ENCODE measurements at regions not wholly inside any gene's neighbourhood (a gene's known extent, or its start where the extent isn't known, plus 50 kb on each side); places are given as distances from the start of the nearest gene placed in this dataset.

GRCh38 chr10:121679916-121680315 is 81.7 kb upstream of the FGFR2 start:
- no peaks in the 10 kb centered on the region for H3K79me1 ChIP-seq (ENCODE audit: low read depth in 1 of 2, low read length in 2 of 2)
- H3K9ac ChIP-seq (ENCODE audit: low read depth, low read length) = no peak overlapping the region
- no peak overlapping the region for H3K23ac ChIP-seq (ENCODE audit: low read depth, low read length)
- in situ Hi-C loops (cut with MboI; ENCODE audit: low sequenced_read_pairs) = no loop called here
- TF ChIP-seq, protein P1, sequence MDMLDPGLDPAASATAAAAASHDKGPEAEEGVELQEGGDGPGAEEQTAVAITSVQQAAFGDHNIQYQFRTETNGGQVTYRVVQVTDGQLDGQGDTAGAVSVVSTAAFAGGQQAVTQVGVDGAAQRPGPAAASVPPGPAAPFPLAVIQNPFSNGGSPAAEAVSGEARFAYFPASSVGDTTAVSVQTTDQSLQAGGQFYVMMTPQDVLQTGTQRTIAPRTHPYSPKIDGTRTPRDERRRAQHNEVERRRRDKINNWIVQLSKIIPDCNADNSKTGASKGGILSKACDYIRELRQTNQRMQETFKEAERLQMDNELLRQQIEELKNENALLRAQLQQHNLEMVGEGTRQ (IDR thresholded peaks at IDR 0.05; ENCODE audit: low read depth, low read length) = no peak
- TF ChIP-seq POLR2A (IDR thresholded peaks at IDR 0.05; ENCODE audit: low read depth, low read length) (no peak), CHD1 (IDR thresholded peaks at IDR 0.05; ENCODE audit: low read depth, low read length) (no peak), RAD21 (IDR thresholded peaks at IDR 0.05; ENCODE audit: low read length) (no peak), MXI1 (IDR thresholded peaks at IDR 0.05; ENCODE audit: borderline replicate concordance, low read depth, low read length) (no peak), BHLHE40 (IDR thresholded peaks at IDR 0.05; ENCODE audit: low read depth, low read length) (no peak), MAFK (IDR thresholded peaks at IDR 0.05; ENCODE audit: low read depth, low read length) (no peak), SMC3 (IDR thresholded peaks at IDR 0.05; ENCODE audit: low read depth, low read length) (no peak), RFX5 (IDR thresholded peaks at IDR 0.05; ENCODE audit: low read depth, low read length) (no peak), CEBPB (IDR thresholded peaks at IDR 0.05; ENCODE audit: low read depth, low read length) (no peak)
- TF ChIP-seq, protein P2, sequence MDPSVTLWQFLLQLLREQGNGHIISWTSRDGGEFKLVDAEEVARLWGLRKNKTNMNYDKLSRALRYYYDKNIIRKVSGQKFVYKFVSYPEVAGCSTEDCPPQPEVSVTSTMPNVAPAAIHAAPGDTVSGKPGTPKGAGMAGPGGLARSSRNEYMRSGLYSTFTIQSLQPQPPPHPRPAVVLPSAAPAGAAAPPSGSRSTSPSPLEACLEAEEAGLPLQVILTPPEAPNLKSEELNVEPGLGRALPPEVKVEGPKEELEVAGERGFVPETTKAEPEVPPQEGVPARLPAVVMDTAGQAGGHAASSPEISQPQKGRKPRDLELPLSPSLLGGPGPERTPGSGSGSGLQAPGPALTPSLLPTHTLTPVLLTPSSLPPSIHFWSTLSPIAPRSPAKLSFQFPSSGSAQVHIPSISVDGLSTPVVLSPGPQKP (IDR thresholded peaks at IDR 0.05; ENCODE audit: borderline replicate concordance, low read depth, low read length) = no peak
- H2AK5ac ChIP-seq (ENCODE audit: low read depth, low read length) = no peak overlapping the region
- H4K5ac ChIP-seq (ENCODE audit: low read depth, low read length) = no peak overlapping the region
- no peak for ATAC-seq (ENCODE audit: low read depth)
- H2BK20ac ChIP-seq (ENCODE audit: low read depth, low read length) = no peak overlapping the region
- POLR2A ChIA-PET (ENCODE audit: unreplicated experiment) = no interaction called here
- intact Hi-C loops (cut with micrococcal nuclease) = no loop called here
- H4K20me1 ChIP-seq (ENCODE audit: insufficient read depth, low read length) = no peaks in the 10 kb centered on the region
- H3K27me3 ChIP-seq (ENCODE audit: control insufficient read depth, insufficient read depth, low read length) = no peaks in the 10 kb centered on the region
- H4K8ac ChIP-seq (ENCODE audit: low read depth in 2 of 2, low read length in 2 of 2) = no peak overlapping the region
- no peak overlapping the region for H3K18ac ChIP-seq (ENCODE audit: low read depth, low read length)
- no peak overlapping the region for H3K27ac ChIP-seq (ENCODE audit: insufficient read depth, low read length)
- no peak overlapping the region for H3K4me3 ChIP-seq (ENCODE audit: insufficient read depth, low read depth, low read length)
- DNase-seq = no peak
- H4K91ac ChIP-seq (ENCODE audit: insufficient read depth, low read depth, low read length) = no peak overlapping the region
- H2BK5ac ChIP-seq (ENCODE audit: low read depth, low read length, poor library complexity, severe bottlenecking) = no peak overlapping the region
- no peaks in the 10 kb centered on the region for H3K36me3 ChIP-seq (ENCODE audit: control insufficient read depth, insufficient read depth, low read length)
- H3K9me1 ChIP-seq (ENCODE audit: insufficient read depth, low read length) = no peaks in the 10 kb centered on the region
- no peak overlapping the region for H2AFZ ChIP-seq (replicated peaks; ENCODE audit: low read length, poor library complexity)
- H3K4ac ChIP-seq (ENCODE audit: low read depth, low read length) = no peak overlapping the region
- H3K14ac ChIP-seq (replicated peaks; ENCODE audit: low read depth, low read length) = no peak overlapping the region
- dilution Hi-C loops (cut with HindIII; ENCODE audit: low sequenced_read_pairs, unreplicated experiment) = no loop called here
- no TSS peak for BruUV-seq (replicated peaks)
- H3K4me1 ChIP-seq (ENCODE audit: control insufficient read depth, insufficient read depth, low read length) = no peaks in the 10 kb centered on the region
- H2BK15ac ChIP-seq (ENCODE audit: low read depth, low read length) = no peak overlapping the region
- no peak overlapping the region for H3K56ac ChIP-seq (ENCODE audit: extremely low read depth, insufficient read depth, low read length)
- CTCF ChIA-PET = no interaction called here
- H3K4me2 ChIP-seq (ENCODE audit: low read depth, low read length) = no peak overlapping the region
- WGBS, 2 experiments (ENCODE audit: extremely low coverage in 2 of 2, insufficient read length in 1 of 2) = no CpG with 5 or more reads among the region's 4 CpGs
- peaks cover 17% of the 10 kb centered on the region for H3K9me3 ChIP-seq (ENCODE audit: control insufficient read depth, insufficient read depth, low read length)
- H2AK9ac ChIP-seq (replicated peaks; ENCODE audit: low read depth, low read length, poor library complexity) = no peak overlapping the region
- no peak overlapping the region for H2BK120ac ChIP-seq (ENCODE audit: low read depth, low read length)

Data from IMR-90 (cell line).